Thyroid gland (tissue), 4 donors: ENCODE measurements at regions not wholly inside any gene's neighbourhood (a gene's known extent, or its start where the extent isn't known, plus 50 kb on each side); places are given as distances from the start of the nearest gene placed in this dataset.
"Not testable (repeated sequence)": the region's sequence is repeated elsewhere in the genome, so short reads cannot be mapped to it uniquely, and the experiment has no call there.

Experiments
- DNase-seq, 2 donors: peaks; one replicate each; pipeline ENCODE4 v3.0.0-alpha.2; 2019
- H3K27ac ChIP-seq, 3 donors: fragments of 200-600 bp; sonication (generic); 1 replicate in 2 of 3; 2 replicates in 1 of 3; pipeline ENCODE4 v1.5.1; 2016 to 2019; ENCODE audit warnings: mild to moderate bottlenecking in 1 of 3, moderate library complexity in 1 of 3
- H3K27me3 ChIP-seq: fragments of 200-600 bp; sonication (generic); one replicate; pipeline ENCODE4 v1.5.1; 2019
- H3K36me3 ChIP-seq, 2 donors: fragments of 200-600 bp; sonication (generic); one replicate each; pipeline ENCODE4 v1.5.1; 2016 to 2019
- H3K4me1 ChIP-seq, 2 donors: fragments of 200-600 bp; sonication (generic); one replicate each; pipeline ENCODE4 v1.5.1; 2017 to 2019
- H3K4me3 ChIP-seq, 3 donors: fragments of 200-600 bp; sonication (generic); replicated peaks in 1 of 3; 1 replicate in 2 of 3; 2 replicates in 1 of 3; pipeline ENCODE4 v1.5.1; 2016; ENCODE audit warnings: mild to moderate bottlenecking in 1 of 3
- H3K9me3 ChIP-seq: fragments of 200-600 bp; sonication (generic); one replicate; pipeline ENCODE4 v1.5.1; 2017
- POLR2A ChIP-seq, 2 donors: fragments of 450-650 bp; IDR thresholded peaks; one replicate each; pipeline ENCODE4 v1.6.1; 2017; ENCODE audit warnings: antibody characterized with exemption in 2 of 2, mild to moderate bottlenecking in 2 of 2, moderate library complexity in 1 of 2
- WGBS, 2 donors: methylation state at CpG; one replicate each; pipeline ENCODE4 v1.1.5; 2017; 5-methylcytosine and 5-hydroxymethylcytosine counted together
- intact Hi-C: fragments of 100-400 bp; cut with DNase I; formaldehyde crosslinking; loops from one replicate; pipeline ENCODE4 v1.15.1; 2023
- TF ChIP-seq, protein P1 (sequence below), 6 experiments: fragments of 200-600 bp in 3 of 6; fragments of 450-650 bp in 3 of 6; sonication (generic) in 3 of 6; IDR thresholded peaks; one replicate each; pipeline ENCODE4 v1.5.1; 2016 to 2019; ENCODE audit warnings: antibody characterized with exemption in 6 of 6, mild to moderate bottlenecking in 2 of 6, inconsistent platforms in 1 of 6, moderate library complexity in 1 of 6

DNA sequence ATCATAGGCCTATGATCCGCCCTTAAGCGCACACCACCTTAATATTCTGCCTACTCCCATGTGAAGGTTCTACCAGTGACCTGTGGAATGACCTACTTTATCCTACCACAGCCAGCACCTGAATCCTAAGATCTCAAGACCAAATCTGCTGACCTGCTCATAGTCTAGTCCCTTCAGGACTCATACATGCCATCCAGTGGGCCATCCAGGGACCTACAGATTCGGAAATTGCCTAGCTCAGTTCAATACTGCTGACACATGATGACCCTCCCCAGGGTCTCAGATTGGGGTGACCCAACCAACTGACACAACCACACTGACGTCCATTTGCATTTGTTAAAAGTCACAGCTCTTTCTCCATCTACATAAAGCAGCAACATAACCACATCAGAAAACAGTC lies 443.8 kb upstream of the ST8SIA4 start:
- no peak for DNase-seq
- intact Hi-C loops = no loop called here
- no peaks in the 10 kb centered on the region for H3K27me3 ChIP-seq
- WGBS, 2 donors = 77 to 94% methylated on average over 4 of the region's 4 CpGs
- TF ChIP-seq, protein P1, sequence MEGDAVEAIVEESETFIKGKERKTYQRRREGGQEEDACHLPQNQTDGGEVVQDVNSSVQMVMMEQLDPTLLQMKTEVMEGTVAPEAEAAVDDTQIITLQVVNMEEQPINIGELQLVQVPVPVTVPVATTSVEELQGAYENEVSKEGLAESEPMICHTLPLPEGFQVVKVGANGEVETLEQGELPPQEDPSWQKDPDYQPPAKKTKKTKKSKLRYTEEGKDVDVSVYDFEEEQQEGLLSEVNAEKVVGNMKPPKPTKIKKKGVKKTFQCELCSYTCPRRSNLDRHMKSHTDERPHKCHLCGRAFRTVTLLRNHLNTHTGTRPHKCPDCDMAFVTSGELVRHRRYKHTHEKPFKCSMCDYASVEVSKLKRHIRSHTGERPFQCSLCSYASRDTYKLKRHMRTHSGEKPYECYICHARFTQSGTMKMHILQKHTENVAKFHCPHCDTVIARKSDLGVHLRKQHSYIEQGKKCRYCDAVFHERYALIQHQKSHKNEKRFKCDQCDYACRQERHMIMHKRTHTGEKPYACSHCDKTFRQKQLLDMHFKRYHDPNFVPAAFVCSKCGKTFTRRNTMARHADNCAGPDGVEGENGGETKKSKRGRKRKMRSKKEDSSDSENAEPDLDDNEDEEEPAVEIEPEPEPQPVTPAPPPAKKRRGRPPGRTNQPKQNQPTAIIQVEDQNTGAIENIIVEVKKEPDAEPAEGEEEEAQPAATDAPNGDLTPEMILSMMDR (IDR thresholded peaks at IDR 0.05) = no peak
- no peak for TF ChIP-seq POLR2A (IDR thresholded peaks at IDR 0.05)
- H3K4me1 ChIP-seq = no peaks in the 10 kb centered on the region
- no peak overlapping the region for H3K27ac ChIP-seq
- no peaks in the 10 kb centered on the region for H3K36me3 ChIP-seq
- no peaks in the 10 kb centered on the region for H3K9me3 ChIP-seq
- no peak overlapping the region for H3K4me3 ChIP-seq

DNA sequence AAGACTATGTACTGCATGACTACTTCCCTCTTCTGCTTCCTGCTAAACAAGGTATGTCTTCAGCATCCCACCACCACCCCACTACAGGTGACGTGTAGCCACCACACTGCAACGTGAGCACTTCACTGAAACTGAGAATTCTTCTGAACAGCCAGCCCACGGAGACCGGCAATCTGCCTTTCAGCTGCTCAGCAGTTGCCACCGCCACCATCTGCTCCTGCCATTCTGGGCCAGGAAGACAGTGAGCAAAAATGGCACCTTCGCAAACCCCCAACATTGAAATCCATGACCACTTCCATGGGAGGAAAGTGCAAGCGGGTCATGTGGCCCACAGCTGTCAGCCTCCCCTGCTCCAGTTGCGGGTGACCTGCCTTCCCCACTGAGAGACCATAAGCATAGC lies 443.4 kb upstream of the ST8SIA4 start:
- WGBS, 2 donors = 93 to 100% methylated on average over 8 of the region's 8 CpGs
- Histone ChIP-seq H3K9me3 (no peaks in the 10 kb centered on the region), H3K4me1 (no peaks in the 10 kb centered on the region), H3K27me3 (no peaks in the 10 kb centered on the region), H3K36me3 (no peaks in the 10 kb centered on the region), H3K27ac (no peak overlapping the region), H3K4me3 (no peak overlapping the region)
- intact Hi-C loops = no loop called here
- no peak for TF ChIP-seq POLR2A (IDR thresholded peaks at IDR 0.05)
- TF ChIP-seq, protein P1 (IDR thresholded peaks at IDR 0.05) = no peak
- DNase-seq = no peak

GRCh38 chr5:101338226-101338625 lies 435.1 kb upstream of the ST8SIA4 start:
- H3K9me3 ChIP-seq = no peaks in the 10 kb centered on the region
- DNase-seq = no peak
- H3K36me3 ChIP-seq = no peaks in the 10 kb centered on the region
- intact Hi-C loops = no loop called here
- TF ChIP-seq, protein P1 (IDR thresholded peaks at IDR 0.05) = no peak
- no peak for TF ChIP-seq POLR2A (IDR thresholded peaks at IDR 0.05)
- no peak overlapping the region for H3K4me3 ChIP-seq
- H3K4me1 ChIP-seq = no peaks in the 10 kb centered on the region
- WGBS, 2 donors = 90 to 96% methylated on average over 2 of the region's 2 CpGs
- no peak overlapping the region for H3K27ac ChIP-seq
- no peaks in the 10 kb centered on the region for H3K27me3 ChIP-seq

- Histone ChIP-seq H3K4me1 (no peaks in the 10 kb centered on the region), H3K9me3 (no peaks in the 10 kb centered on the region), H3K27me3 (no peaks in the 10 kb centered on the region), H3K27ac (no peak overlapping the region), H3K4me3 (no peak overlapping the region), H3K36me3 (no peaks in the 10 kb centered on the region)
- DNase-seq = no peak
- intact Hi-C loops = no loop called here
- WGBS, 2 donors = 74 to 81% methylated on average over 1 of the region's 1 CpG
- TF ChIP-seq POLR2A (IDR thresholded peaks at IDR 0.05) = no peak
- TF ChIP-seq, protein P1 (IDR thresholded peaks at IDR 0.05) = no peak
Observed at GRCh38 chr5:101327816-101328215, 424.7 kb upstream of the ST8SIA4 start.

GRCh38 chr5:101326766-101327165 lies 423.7 kb upstream of the ST8SIA4 start:
- Histone ChIP-seq H3K27me3 (no peaks in the 10 kb centered on the region), H3K9me3 (no peaks in the 10 kb centered on the region), H3K36me3 (no peaks in the 10 kb centered on the region), H3K4me1 (no peaks in the 10 kb centered on the region), H3K4me3 (no peak overlapping the region), H3K27ac (no peak overlapping the region)
- intact Hi-C loops = no loop called here
- TF ChIP-seq POLR2A (IDR thresholded peaks at IDR 0.05) = no peak
- TF ChIP-seq, protein P1 (IDR thresholded peaks at IDR 0.05) = no peak
- no peak for DNase-seq

- H3K27me3 ChIP-seq, H3K27ac ChIP-seq, H3K9me3 ChIP-seq, H3K36me3 ChIP-seq, H3K4me1 ChIP-seq, H3K4me3 ChIP-seq, DNase-seq, intact Hi-C loops: not testable (repeated sequence)
- WGBS, 2 donors = 73% methylated on average over 7 of the region's 7 CpGs
Observed at GRCh38 chr5:101316401-101316800, 413.3 kb upstream of the ST8SIA4 start.
